ENCODE measurements at regions not wholly inside any gene's neighbourhood (a gene's known extent, or its start where the extent isn't known, plus 50 kb on each side); places are given as distances from the start of the nearest gene placed in this dataset.

DNA sequence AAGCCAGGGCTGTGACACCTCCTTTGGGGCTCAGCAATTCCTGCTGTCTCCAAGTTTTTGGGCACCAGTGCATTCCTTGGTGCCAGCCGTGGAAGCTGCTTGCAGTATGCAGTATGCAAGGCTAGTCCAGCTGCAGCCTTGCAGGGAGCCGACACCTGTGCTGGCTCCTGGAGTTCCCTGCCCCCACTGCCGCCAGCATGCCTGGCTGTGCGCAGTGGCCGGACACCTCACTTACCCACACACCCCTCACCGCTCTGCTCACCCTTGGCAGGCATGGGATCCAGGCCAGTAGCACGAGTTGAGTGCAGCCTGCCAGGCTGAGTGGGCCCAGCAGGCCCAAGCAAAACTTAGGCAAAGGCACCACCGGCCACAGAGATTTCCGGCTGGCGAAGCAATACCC is 77.4 kb downstream of the SAMD9 start:
- TF ChIP-seq CTCF (conservative IDR thresholded peaks at IDR 0.05; ENCODE audit: low read length), result no peak
- no peak for TF ChIP-seq EZH2phosphoT487 (IDR thresholded peaks at IDR 0.05; ENCODE audit: borderline replicate concordance, low read depth, low read length)
